Uterus (tissue), 3 donors: ENCODE measurements at regions not wholly inside any gene's neighbourhood (a gene's known extent, or its start where the extent isn't known, plus 50 kb on each side); places are given as distances from the start of the nearest gene placed in this dataset.
"Not testable (repeated sequence)": the region's sequence is repeated elsewhere in the genome, so short reads cannot be mapped to it uniquely, and the experiment has no call there.

ENCODE experiments used
- DNase-seq, 2 donors: peaks; one replicate each; pipeline ENCODE4 v3.0.0-alpha.2; 2019 to 2020
- H3K27ac ChIP-seq, 2 donors: fragments of 200-600 bp; sonication (generic); 1 replicate in 1 of 2; 2 replicates in 1 of 2; pipeline ENCODE4 v1.5.1; 2016 to 2018
- H3K27me3 ChIP-seq, 2 donors: fragments of 200-600 bp; sonication (generic); one replicate each; pipeline ENCODE4 v1.5.1; 2018 to 2019; ENCODE audit warnings: control low read depth in 1 of 2
- H3K36me3 ChIP-seq, 2 donors: fragments of 200-600 bp; sonication (generic); one replicate each; pipeline ENCODE4 v1.5.1; 2019; ENCODE audit warnings: control low read depth in 1 of 2
- H3K4me1 ChIP-seq, 2 donors: fragments of 200-600 bp; sonication (generic); one replicate each; pipeline ENCODE4 v1.5.1; 2018 to 2019; ENCODE audit warnings: control low read depth in 1 of 2
- H3K4me3 ChIP-seq, 2 donors: fragments of 200-600 bp; sonication (generic); 1 replicate in 1 of 2; 2 replicates in 1 of 2; pipeline ENCODE4 v1.5.1; 2018 to 2019; ENCODE audit warnings: mild to moderate bottlenecking in 1 of 2
- H3K9me3 ChIP-seq, 2 donors: fragments of 200-600 bp; sonication (generic); one replicate each; pipeline ENCODE4 v1.5.1; 2019; ENCODE audit warnings: control low read depth in 1 of 2
- CTCF ChIP-seq, 4 experiments: fragments of 200-600 bp in 2 of 4; fragments of 450-650 bp in 2 of 4; sonication (generic) in 2 of 4; IDR thresholded peaks; one replicate each; pipeline ENCODE4 v1.5.1; 2016 to 2019; ENCODE audit warnings: antibody characterized with exemption in 4 of 4, mild to moderate bottlenecking in 2 of 4, moderate library complexity in 1 of 4
- POLR2A ChIP-seq, 2 donors: fragments of 450-650 bp; IDR thresholded peaks; one replicate each; pipeline ENCODE4 v1.6.1; 2016; ENCODE audit warnings: antibody characterized with exemption in 2 of 2, mild to moderate bottlenecking in 1 of 2, moderate library complexity in 1 of 2
- intact Hi-C: fragments of 100-400 bp; cut with DNase I; formaldehyde crosslinking; loops from one replicate; pipeline ENCODE4 v1.15.1; 2023; ENCODE audit warnings: low total_unique reads
- donor health status: DM: yes; HTN: yes; CAD: no.

GRCh38 chr11:93922830-93923229 is 72.4 kb upstream of the VSTM5 start:
- no peaks in the 10 kb centered on the region for H3K27me3 ChIP-seq
- no peaks in the 10 kb centered on the region for H3K9me3 ChIP-seq
- no peaks in the 10 kb centered on the region for H3K4me1 ChIP-seq
- intact Hi-C loops, result no loop called here
- no peak for DNase-seq
- H3K4me3 ChIP-seq, result no peak overlapping the region
- H3K36me3 ChIP-seq, result no peaks in the 10 kb centered on the region
- H3K27ac ChIP-seq, result no peak overlapping the region
- TF ChIP-seq POLR2A (IDR thresholded peaks at IDR 0.05) (no peak), CTCF (IDR thresholded peaks at IDR 0.05) (no peak)

- H3K4me3 ChIP-seq, H3K27ac ChIP-seq, H3K27me3 ChIP-seq, H3K36me3 ChIP-seq, intact Hi-C loops, H3K4me1 ChIP-seq, DNase-seq, H3K9me3 ChIP-seq: not testable (repeated sequence)
Measured at GRCh38 chr11:93926099-93926498, 75.7 kb upstream of the VSTM5 start.

- DNase-seq, result no peak
- TF ChIP-seq POLR2A (IDR thresholded peaks at IDR 0.05) (no peak), CTCF (IDR thresholded peaks at IDR 0.05) (no peak)
- intact Hi-C loops, result no loop called here
- Histone ChIP-seq H3K36me3 (no peaks in the 10 kb centered on the region), H3K9me3 (no peaks in the 10 kb centered on the region), H3K4me1 (no peaks in the 10 kb centered on the region), H3K4me3 (no peak overlapping the region), H3K27me3 (no peaks in the 10 kb centered on the region), H3K27ac (no peak overlapping the region)
Measured at GRCh38 chr11:93929407-93929806, 79.0 kb upstream of the VSTM5 start.

GRCh38 chr11:93933230-93933629 is 82.8 kb upstream of the VSTM5 start:
- Histone ChIP-seq H3K27ac (no peak overlapping the region), H3K36me3 (no peaks in the 10 kb centered on the region), H3K4me3 (no peak overlapping the region), H3K9me3 (no peaks in the 10 kb centered on the region), H3K4me1 (no peaks in the 10 kb centered on the region), H3K27me3 (no peaks in the 10 kb centered on the region)
- DNase-seq, result no peak
- intact Hi-C loops, result no loop called here
- TF ChIP-seq POLR2A (IDR thresholded peaks at IDR 0.05) (no peak), CTCF (IDR thresholded peaks at IDR 0.05) (no peak)

GRCh38 chr11:93935826-93936225 is 85.3 kb upstream of the HEPHL1 start:
- no peaks in the 10 kb centered on the region for H3K9me3 ChIP-seq
- H3K27ac ChIP-seq, result no peak overlapping the region
- no peaks in the 10 kb centered on the region for H3K36me3 ChIP-seq
- intact Hi-C loops, result no loop called here
- TF ChIP-seq POLR2A (IDR thresholded peaks at IDR 0.05) (no peak), CTCF (IDR thresholded peaks at IDR 0.05) (no peak)
- no peak for DNase-seq
- no peaks in the 10 kb centered on the region for H3K4me1 ChIP-seq
- H3K27me3 ChIP-seq, result no peaks in the 10 kb centered on the region
- H3K4me3 ChIP-seq, result no peak overlapping the region

- Histone ChIP-seq H3K27me3 (no peaks in the 10 kb centered on the region), H3K27ac (no peak overlapping the region), H3K9me3 (no peaks in the 10 kb centered on the region), H3K4me3 (no peak overlapping the region), H3K4me1 (no peaks in the 10 kb centered on the region), H3K36me3 (no peaks in the 10 kb centered on the region)
- DNase-seq, result no peak
- TF ChIP-seq CTCF (IDR thresholded peaks at IDR 0.05), result no peak
- no peak for TF ChIP-seq POLR2A (IDR thresholded peaks at IDR 0.05)
- intact Hi-C loops, result no loop called here
Measured at GRCh38 chr11:93936460-93936859, 84.7 kb upstream of the HEPHL1 start.
